GM12878 (cell line): ENCODE measurements at regions not wholly inside any gene's neighbourhood (a gene's known extent, or its start where the extent isn't known, plus 50 kb on each side); places are given as distances from the start of the nearest gene placed in this dataset.

Experiments
- ATAC-seq: fragments of 200-7000 bp; cut with Tn5 transposase; 3 replicates; pipeline ENCODE4 v1.9.1; 2020; ENCODE audit warnings: mild to moderate bottlenecking, moderate library complexity
- BruUV-seq: library from RNA; stranded (reverse); fragments of 400-500 nt; replicated peaks from 2 replicates; lab custom pipeline; 2021; lab: Mats Ljungman, UMichigan
- CTCF ChIA-PET: fragments of 300-600 bp; sonication (Branson Sonifier 250); formaldehyde crosslinking; extraction: SDS; loops from one replicate; lab custom pipeline; 2021; ENCODE audit warnings: inconsistent platforms; lab: Yijun Ruan, JAX
- POLR2A ChIA-PET: fragments of 350-600 bp; formaldehyde crosslinking; extraction: SDS; loops from one replicate; lab custom pipeline; 2021; ENCODE audit warnings: inconsistent platforms; lab: Charles Lee
- RAD21 ChIA-PET: fragments of 300-600 bp; sonication (Branson Sonifier 250); formaldehyde crosslinking; loops from one replicate; lab custom pipeline; 2023; ENCODE audit warnings: antibody characterized with exemption; ENCODE audit not compliant: unreplicated experiment; lab: Charles Lee
- SMC1A ChIA-PET: fragments of 300-600 bp; sonication (Branson Sonifier 250); formaldehyde crosslinking; loops from one replicate; lab custom pipeline; 2023; ENCODE audit not compliant: unreplicated experiment, uncharacterized antibody; lab: Charles Lee
- DNase-seq: peaks from one replicate; pipeline ENCODE4 v3.0.0-alpha.2; 2011; ENCODE audit warnings: low read depth, low spot score
- FAIRE-seq: peaks from 3 replicates; lab custom pipeline; 2011; peaks lifted over from hg19 to GRCh38; lab: Jason Lieb, UNC
- H2AFZ ChIP-seq: 2 replicates; pipeline ENCODE4 v1.6.0; 2011; ENCODE audit warnings: low read depth, low read length, control low read depth; ENCODE audit not compliant: control insufficient read depth
- H3K27ac ChIP-seq: 2 replicates; pipeline ENCODE4 v1.5.1; 2011; ENCODE audit warnings: control low read depth; ENCODE audit not compliant: control insufficient read depth, insufficient read depth
- H3K27me3 ChIP-seq, 2 experiments: replicated peaks in 1 of 2; 2 replicates each; pipeline versions ENCODE4 v1.6.0 to v1.6.1; 2011; ENCODE audit warnings: low read length in 1 of 2; ENCODE audit not compliant: control insufficient read depth in 2 of 2, insufficient read depth in 2 of 2
- H3K36me3 ChIP-seq, 2 experiments: 2 replicates each; pipeline ENCODE4 v1.5.1; 2011; ENCODE audit warnings: low read length in 1 of 2; ENCODE audit not compliant: control insufficient read depth in 2 of 2, insufficient read depth in 2 of 2
- H3K4me1 ChIP-seq: 2 replicates; pipeline ENCODE4 v1.6.1; 2011; ENCODE audit warnings: mild to moderate bottlenecking, low read length, moderate library complexity, mixed read lengths; ENCODE audit not compliant: control insufficient read depth, insufficient read depth
- H3K4me2 ChIP-seq: 2 replicates; pipeline ENCODE4 v1.6.0; 2011; ENCODE audit warnings: control low read depth; ENCODE audit not compliant: control insufficient read depth, insufficient read depth
- H3K4me3 ChIP-seq: fragments of 200-600 bp; sonication (generic); 2 replicates; pipeline ENCODE4 v1.5.1; 2016
- H3K79me2 ChIP-seq: 2 replicates; pipeline ENCODE4 v1.6.0; 2011; ENCODE audit warnings: low read length; ENCODE audit not compliant: control insufficient read depth, insufficient read depth
- H3K9ac ChIP-seq: 2 replicates; pipeline ENCODE4 v1.8.0; 2011; ENCODE audit warnings: low read length, control low read depth, mixed read lengths; ENCODE audit not compliant: control insufficient read depth, insufficient read depth
- H3K9me3 ChIP-seq: replicated peaks from 3 replicates; pipeline ENCODE4 v1.5.1; 2011; ENCODE audit warnings: mild to moderate bottlenecking, low read length; ENCODE audit not compliant: control insufficient read depth, insufficient read depth
- H4K20me1 ChIP-seq: 2 replicates; pipeline ENCODE4 v1.6.0; 2011; ENCODE audit not compliant: control insufficient read depth, insufficient read depth
- CEBPB ChIP-seq, 2 experiments: fragments of 150-350 bp in 1 of 2; IDR thresholded peaks; 2 replicates each; pipeline ENCODE4 v1.6.1; 2012 to 2014; ENCODE audit warnings: low read depth in 2 of 2, low read length in 2 of 2, borderline replicate concordance in 1 of 2, inconsistent platforms in 1 of 2
- CHD2 ChIP-seq: IDR thresholded peaks from 2 replicates; pipeline ENCODE4 v1.6.1; 2011; ENCODE audit warnings: low read depth, low read length, improper control_type of control experiment, borderline replicate concordance
- HDGF ChIP-seq: fragments of 450-650 bp; IDR thresholded peaks from 2 replicates; pipeline ENCODE4 v1.6.1; 2016; ENCODE audit warnings: antibody characterized with exemption
- KDM1A ChIP-seq: fragments of 200-600 bp; sonication (generic); IDR thresholded peaks from 2 replicates; pipeline ENCODE4 v1.6.1; 2016; ENCODE audit warnings: borderline replicate concordance
- PRDM15 ChIP-seq: fragments of 450-650 bp; formaldehyde crosslinking; IDR thresholded peaks from 2 replicates; pipeline ENCODE4 v1.4.0; 2020; ENCODE audit warnings: mild to moderate bottlenecking, moderate library complexity
- RCOR1 ChIP-seq: conservative IDR thresholded peaks from 2 replicates; pipeline ENCODE4 v1.6.1; 2012; ENCODE audit warnings: low read depth, low read length, improper control_type of control experiment
- REST ChIP-seq: IDR thresholded peaks from 2 replicates; pipeline ENCODE4 v1.6.1; 2012; ENCODE audit warnings: mild to moderate bottlenecking, low read depth, low read length
- TAF1 ChIP-seq: IDR thresholded peaks from 2 replicates; pipeline ENCODE4 v1.6.1; 2011; ENCODE audit warnings: mild to moderate bottlenecking, low read depth, low read length, borderline replicate concordance
- TCF12 ChIP-seq: IDR thresholded peaks from 2 replicates; pipeline ENCODE4 v1.6.1; 2011; ENCODE audit warnings: low read depth, mild to moderate bottlenecking, low read length
- WGBS: methylation state at CpG from one replicate; pipeline ENCODE4 v1.1.6; 2016; ENCODE audit warnings: low lambda C conversion rate; ENCODE audit not compliant: insufficient replicate concordance, insufficient coverage; ENCODE audit errors: missing lambda C conversion rate; 5-methylcytosine and 5-hydroxymethylcytosine counted together
- in situ Hi-C: fragments of 300-500 bp; cut with MboI; formaldehyde crosslinking; loops from 9 replicates; pipeline ENCODE4 v1.14.3; 2018; ENCODE audit warnings: mixed read lengths
- intact Hi-C: fragments of 100-400 bp; cut with micrococcal nuclease; formaldehyde crosslinking; loops from one replicate; pipeline ENCODE4 v1.14.2; 2022; ENCODE audit not compliant: unreplicated experiment
- TF ChIP-seq, protein P1 (sequence below): IDR thresholded peaks from 2 replicates; pipeline ENCODE4 v1.6.1; 2011; ENCODE audit warnings: low read depth, mild to moderate bottlenecking, low read length, moderate library complexity, borderline replicate concordance; ENCODE audit errors: extremely low read depth
- TF ChIP-seq, protein P2 (sequence below): fragments of 450-650 bp; IDR thresholded peaks from 2 replicates; pipeline ENCODE4 v1.6.1; 2016; ENCODE audit warnings: mild to moderate bottlenecking, moderate library complexity, borderline replicate concordance

GRCh38 chr18:75525331-75525730 lies 97.8 kb upstream of the SMIM21 start (continued):
- TF ChIP-seq, protein P1, sequence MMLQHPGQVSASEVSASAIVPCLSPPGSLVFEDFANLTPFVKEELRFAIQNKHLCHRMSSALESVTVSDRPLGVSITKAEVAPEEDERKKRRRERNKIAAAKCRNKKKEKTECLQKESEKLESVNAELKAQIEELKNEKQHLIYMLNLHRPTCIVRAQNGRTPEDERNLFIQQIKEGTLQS: no peak
- no peak for TF ChIP-seq TCF12
- no peak for TF ChIP-seq REST

DNA sequence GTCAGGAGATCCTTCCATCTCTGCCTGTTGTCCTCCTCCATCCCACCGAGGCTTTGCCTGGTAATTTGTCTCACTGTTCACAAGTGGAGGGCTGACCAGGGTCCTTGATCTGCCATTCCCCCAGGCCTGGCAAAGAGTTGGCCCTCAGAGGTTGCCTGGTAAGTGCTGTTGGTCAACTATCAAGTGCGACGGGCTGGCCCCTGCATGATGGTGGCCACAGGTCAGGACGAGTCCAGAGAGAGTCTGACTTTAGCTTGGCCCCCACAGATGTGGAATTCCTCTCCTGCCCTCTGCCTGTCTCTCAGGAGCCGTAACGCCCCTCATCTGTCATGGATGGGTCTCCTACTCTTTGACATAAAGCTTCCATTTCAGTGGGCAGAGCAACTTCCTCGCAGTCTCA lies 97.3 kb upstream of the SMIM21 start:
- in situ Hi-C loops: no loop called here
- no peak for DNase-seq
- intact Hi-C loops: no loop called here
- RAD21 ChIA-PET: no interaction called here
- SMC1A ChIA-PET: no interaction called here
- no peaks in the 10 kb centered on the region for H3K4me1 ChIP-seq
- H4K20me1 ChIP-seq: no peaks in the 10 kb centered on the region
- no peaks in the 10 kb centered on the region for H3K36me3 ChIP-seq
- no peak overlapping the region for H3K4me3 ChIP-seq
- peaks cover 0 to 2% of the 10 kb centered on the region in 2 experiments; a peak in 1 of 4 replicates for H3K27me3 ChIP-seq
- BruUV-seq: no TSS peak
- WGBS: 34% methylated on average over 7 of the region's 7 CpGs
- CTCF ChIA-PET: no interaction called here
- H3K9me3 ChIP-seq: no peaks in the 10 kb centered on the region
- no peak overlapping the region for H3K4me2 ChIP-seq
- no peak for FAIRE-seq
- H3K9ac ChIP-seq: no peak overlapping the region
- no peak overlapping the region for H2AFZ ChIP-seq
- ATAC-seq: no peak
- H3K79me2 ChIP-seq: no peaks in the 10 kb centered on the region
- no peak overlapping the region for H3K27ac ChIP-seq
- POLR2A ChIA-PET: no interaction called here
- no peak for TF ChIP-seq RCOR1
- no peak for TF ChIP-seq TAF1
- TF ChIP-seq, protein P2, sequence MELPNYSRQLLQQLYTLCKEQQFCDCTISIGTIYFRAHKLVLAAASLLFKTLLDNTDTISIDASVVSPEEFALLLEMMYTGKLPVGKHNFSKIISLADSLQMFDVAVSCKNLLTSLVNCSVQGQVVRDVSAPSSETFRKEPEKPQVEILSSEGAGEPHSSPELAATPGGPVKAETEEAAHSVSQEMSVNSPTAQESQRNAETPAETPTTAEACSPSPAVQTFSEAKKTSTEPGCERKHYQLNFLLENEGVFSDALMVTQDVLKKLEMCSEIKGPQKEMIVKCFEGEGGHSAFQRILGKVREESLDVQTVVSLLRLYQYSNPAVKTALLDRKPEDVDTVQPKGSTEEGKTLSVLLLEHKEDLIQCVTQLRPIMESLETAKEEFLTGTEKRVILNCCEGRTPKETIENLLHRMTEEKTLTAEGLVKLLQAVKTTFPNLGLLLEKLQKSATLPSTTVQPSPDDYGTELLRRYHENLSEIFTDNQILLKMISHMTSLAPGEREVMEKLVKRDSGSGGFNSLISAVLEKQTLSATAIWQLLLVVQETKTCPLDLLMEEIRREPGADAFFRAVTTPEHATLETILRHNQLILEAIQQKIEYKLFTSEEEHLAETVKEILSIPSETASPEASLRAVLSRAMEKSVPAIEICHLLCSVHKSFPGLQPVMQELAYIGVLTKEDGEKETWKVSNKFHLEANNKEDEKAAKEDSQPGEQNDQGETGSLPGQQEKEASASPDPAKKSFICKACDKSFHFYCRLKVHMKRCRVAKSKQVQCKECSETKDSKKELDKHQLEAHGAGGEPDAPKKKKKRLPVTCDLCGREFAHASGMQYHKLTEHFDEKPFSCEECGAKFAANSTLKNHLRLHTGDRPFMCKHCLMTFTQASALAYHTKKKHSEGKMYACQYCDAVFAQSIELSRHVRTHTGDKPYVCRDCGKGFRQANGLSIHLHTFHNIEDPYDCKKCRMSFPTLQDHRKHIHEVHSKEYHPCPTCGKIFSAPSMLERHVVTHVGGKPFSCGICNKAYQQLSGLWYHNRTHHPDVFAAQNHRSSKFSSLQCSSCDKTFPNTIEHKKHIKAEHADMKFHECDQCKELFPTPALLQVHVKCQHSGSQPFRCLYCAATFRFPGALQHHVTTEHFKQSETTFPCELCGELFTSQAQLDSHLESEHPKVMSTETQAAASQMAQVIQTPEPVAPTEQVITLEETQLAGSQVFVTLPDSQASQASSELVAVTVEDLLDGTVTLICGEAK: no peak
- TF ChIP-seq CEBPB (IDR thresholded peaks at IDR 0.05; ENCODE audit: borderline replicate concordance in 1 of 2, low read depth in 2 of 2, low read length in 2 of 2): no peak
- no peak for TF ChIP-seq HDGF
- TF ChIP-seq PRDM15 (CRISPR knock-in tag): no peak
- no peak for TF ChIP-seq CHD2
- TF ChIP-seq KDM1A: no peak
